HS-27A (cell line): ENCODE measurements at regions not wholly inside any gene's neighbourhood (a gene's known extent, or its start where the extent isn't known, plus 50 kb on each side); places are given as distances from the start of the nearest gene placed in this dataset.

Experiments used
- DNase-seq: peaks from one replicate; pipeline ENCODE4 v3.0.0-alpha.2; 2012; ENCODE audit warnings: low read depth, missing footprints

DNA sequence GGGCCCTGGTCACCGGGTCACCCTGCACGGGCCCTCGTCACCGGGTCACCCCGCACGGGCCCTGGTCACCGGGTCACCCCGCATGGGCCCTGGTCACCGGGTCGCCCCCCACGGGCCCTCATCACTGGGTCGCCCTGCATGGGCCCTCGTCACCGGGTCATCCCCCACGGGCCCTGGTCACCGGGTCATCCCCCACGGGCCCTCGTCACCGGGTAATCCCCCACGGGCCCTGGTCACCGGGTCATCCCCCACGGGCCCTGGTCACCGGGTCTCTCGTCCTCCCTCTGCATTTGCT is 77.6 kb downstream of the RIPK4 start:
- DNase-seq = no peak

DNA sequence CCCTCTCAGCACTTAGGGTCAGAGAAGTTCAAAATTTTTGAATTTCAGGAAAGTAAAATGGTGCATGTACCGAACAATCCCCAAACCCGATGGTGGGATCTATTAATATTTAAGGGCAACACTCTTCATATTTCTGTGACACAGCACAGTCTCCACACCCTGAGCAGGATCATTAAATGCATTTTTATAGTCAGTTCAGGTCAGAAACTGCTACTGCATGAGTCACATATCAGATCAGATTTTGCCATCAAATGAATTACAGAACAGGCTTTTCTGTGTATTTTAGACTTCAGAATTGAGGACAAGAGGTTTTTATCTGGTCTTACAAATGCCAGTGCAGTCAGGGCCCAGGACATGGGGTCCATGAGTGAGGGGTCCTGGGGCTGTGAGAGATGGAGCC is 79.2 kb downstream of the RIPK4 start:
- no peak for DNase-seq

- DNase-seq = no peak
These were observed 80.2 kb downstream of the RIPK4 start for GRCh38 chr21:41686664-41687063.

GRCh38 chr21:41685511-41686149 is 81.2 kb downstream of the RIPK4 start:
- no peak for DNase-seq

GRCh38 chr21:41684381-41685245 is 82.2 kb downstream of the RIPK4 start:
- DNase-seq = peak; percentile 53

DNA sequence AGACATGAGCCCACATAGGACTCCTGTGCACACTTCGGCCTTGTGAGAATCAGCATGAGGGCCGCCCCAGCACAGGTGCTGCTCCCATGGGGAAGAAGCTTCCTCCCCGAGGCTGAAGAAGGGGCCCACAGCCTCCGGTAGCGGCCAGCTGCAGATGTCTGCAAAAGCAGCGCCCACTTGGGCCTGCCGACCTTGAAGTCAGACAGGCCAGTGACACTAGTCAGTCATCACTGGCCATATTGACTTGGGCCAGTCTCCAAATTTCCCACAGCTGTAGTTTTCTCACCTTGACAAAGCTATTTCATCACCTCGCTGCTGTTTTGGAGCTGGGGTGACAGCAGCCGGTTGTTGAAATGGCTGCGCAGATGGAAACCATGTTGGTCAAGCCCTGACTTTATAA is 83.0 kb downstream of the RIPK4 start:
- no peak for DNase-seq

DNA sequence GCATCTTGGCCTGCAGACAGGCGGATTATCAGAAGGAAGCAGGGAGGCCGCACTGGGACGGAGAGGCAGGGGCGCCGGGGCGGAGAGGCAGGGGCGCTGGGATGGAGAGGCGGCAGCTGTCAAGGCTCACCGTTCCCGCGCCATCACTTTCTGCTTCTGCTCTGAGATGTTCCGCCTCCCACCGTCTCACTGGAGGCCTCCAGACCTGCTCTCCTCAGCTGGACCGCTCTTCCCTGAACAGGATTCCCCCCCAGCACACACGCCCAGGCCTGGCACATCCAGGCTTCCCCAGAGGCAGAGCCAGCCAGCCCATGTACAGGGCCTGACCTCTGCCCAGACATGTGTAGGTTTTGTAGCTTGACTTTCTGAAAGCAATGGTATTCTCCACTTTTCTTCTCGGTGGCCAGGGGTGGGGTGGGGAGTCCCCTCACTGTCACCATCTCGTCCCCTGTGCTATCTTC is 84.1 kb downstream of the RIPK4 start:
- DNase-seq = no peak

DNA sequence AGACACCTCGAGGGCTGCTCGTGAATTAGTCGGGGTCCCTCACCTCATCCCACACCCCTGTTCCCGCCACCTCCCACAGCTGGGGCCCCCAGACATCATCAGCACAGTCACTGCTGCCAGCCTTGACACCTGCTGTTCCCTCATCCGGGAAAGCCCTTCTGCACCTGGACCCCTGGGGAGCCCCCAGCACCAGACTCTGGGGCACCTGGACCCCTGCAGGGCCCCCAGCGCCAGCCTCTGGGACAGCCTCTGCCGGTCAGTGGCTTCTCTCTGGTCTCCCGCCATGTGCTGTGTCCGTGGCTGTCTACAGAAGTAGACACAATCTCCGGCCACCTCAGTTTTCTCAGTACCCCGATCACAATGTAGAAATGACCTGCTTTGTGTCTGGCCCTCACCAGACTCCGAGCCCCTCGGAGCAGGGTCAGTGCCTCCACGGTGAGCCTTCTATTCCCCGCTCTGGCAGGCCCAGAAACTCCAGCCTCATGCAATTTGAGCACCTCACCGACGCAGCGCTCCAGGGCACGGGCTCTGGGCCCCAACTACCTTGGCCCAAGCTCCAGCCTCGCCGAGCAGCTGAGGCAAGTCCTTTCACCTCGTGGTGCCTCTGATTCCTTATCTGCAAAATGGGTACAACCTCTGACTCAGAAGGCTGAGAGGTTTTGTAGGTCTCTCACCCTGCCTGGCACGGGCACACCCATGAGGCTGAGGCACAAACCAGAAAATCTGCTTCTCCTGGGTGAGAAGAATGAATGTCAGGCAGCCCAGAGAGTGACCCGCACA is 84.7 kb downstream of the RIPK4 start:
- no peak for DNase-seq

GRCh38 chr21:41681348-41681801 is 85.5 kb downstream of the RIPK4 start:
- no peak for DNase-seq

GRCh38 chr21:41680444-41681347 is 86.2 kb downstream of the RIPK4 start:
- DNase-seq = no peak

GRCh38 chr21:41678924-41679318 is 87.9 kb downstream of the RIPK4 start:
- DNase-seq = peak; percentile 85

DNA sequence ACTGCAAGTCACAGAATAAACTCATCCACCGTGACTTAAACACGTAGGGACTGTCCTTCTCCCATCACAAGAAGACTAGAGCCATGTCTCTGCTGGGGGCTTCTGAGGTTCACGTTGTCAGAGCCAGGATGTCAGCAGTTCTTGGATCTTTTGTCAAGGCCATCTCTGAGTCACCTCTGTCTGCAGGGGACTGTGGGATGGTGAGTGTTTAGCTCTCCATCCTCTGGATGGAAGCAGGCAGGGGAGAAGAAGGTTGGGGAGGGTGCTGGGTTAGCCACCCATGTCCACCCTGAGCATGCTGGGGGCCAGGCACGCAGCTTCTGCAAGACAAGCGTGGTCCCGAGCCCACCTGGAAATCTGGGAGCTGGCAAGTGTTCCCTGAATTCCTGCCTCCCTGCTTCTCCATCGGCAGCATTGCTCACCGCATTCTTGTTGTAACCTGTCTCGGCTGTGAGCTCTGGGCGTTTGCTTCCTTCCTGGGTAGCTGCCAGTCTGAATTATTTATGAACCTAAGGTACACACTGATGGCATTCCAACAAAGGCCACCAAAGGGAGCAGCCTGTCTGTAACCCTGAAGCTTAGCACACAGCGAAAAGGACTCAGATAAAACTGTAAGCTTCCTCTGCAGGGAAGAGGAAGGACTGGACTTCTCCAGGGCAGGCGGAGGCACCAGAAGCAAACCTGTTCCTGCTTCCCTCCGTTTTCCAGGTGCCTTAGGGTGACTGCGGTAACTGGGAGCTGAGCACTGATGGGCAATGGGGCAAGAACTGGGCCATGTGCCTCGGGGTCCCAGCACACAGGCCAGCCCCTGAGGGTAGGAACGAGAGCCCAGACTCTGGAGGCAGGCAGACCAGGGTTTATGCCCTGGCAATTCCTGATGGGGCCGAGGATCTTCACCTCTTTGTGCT is 88.6 kb downstream of the RIPK4 start:
- DNase-seq = no peak

DNA sequence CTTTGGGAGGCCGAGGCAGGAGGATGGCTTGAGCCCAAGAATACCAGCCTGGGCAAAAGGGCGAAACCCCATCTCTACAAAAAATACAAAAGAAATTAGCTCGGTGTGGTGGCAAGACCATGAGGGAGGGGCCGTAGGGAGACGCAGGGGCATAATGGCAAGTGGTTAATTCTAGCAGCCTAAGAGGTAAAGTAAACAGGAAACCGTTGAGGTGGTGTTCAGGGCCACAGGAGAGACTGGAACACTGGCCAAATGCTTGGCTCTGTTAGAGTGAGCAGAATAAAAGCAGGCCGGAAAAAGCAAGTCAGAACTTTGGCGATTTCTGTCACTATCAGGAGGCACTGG is 89.2 kb downstream of the RIPK4 start:
- no peak for DNase-seq

- no peak for DNase-seq
These were observed 90.7 kb downstream of the RIPK4 start for GRCh38 chr21:41676198-41676597.

- no peak for DNase-seq
These were observed 91.3 kb downstream of the RIPK4 start for GRCh38 chr21:41675574-41675973.

GRCh38 chr21:41674402-41674801 is 92.5 kb downstream of the RIPK4 start:
- no peak for DNase-seq

- no peak for DNase-seq
These were observed 93.1 kb downstream of the RIPK4 start for GRCh38 chr21:41673596-41674335.

DNA sequence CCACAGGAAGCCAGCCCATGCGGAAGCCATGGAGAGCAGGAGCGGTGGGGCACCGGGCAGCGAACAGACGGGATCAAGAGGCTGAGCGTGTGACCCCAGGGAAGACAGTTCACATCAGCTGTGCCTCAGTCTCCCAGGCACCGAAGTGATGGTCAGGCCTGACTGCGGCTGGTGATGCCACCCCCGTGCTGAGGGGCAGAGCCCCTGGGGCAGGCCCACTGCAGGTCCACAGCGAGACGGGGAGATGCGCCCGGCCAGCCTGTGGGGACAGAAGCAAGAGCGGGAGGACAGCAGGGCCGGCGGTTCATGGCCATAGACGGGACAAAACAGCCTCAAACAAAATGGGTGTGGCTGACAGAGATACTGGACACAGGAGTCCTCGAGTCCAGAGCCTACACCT is 93.8 kb downstream of the RIPK4 start:
- no peak for DNase-seq

- DNase-seq = no peak
These were observed 94.3 kb downstream of the RIPK4 start for GRCh38 chr21:41672543-41672915.

GRCh38 chr21:41671859-41672542 is 94.9 kb downstream of the RIPK4 start:
- no peak for DNase-seq
